ENCODE measurements at regions not wholly inside any gene's neighbourhood (a gene's known extent, or its start where the extent isn't known, plus 50 kb on each side); places are given as distances from the start of the nearest gene placed in this dataset.

- Histone ChIP-seq H3K27ac (ENCODE audit: low read depth, low read length) (no peak overlapping the region), H3K9me3 (ENCODE audit: control insufficient read depth, insufficient read depth, low read length) (no peaks in the 10 kb centered on the region), H3F3A (ENCODE audit: control insufficient read depth, insufficient read depth) (no peaks in the 10 kb centered on the region), H3K4me3 (ENCODE audit: low read length) (no peak overlapping the region), H3K36me3 (ENCODE audit: control insufficient read depth, low read length) (no peaks in the 10 kb centered on the region), H3K27me3 (ENCODE audit: control insufficient read depth, low read length) (peaks cover 14% of the 10 kb centered on the region; the same call in 1 of the 2 replicates), H3K4me1 (ENCODE audit: control insufficient read depth, low read length) (no peaks in the 10 kb centered on the region), H3K79me2 (ENCODE audit: control insufficient read depth, low read length) (no peaks in the 10 kb centered on the region), H3K4me2 (ENCODE audit: low read length) (no peak overlapping the region), H4K20me1 (ENCODE audit: control insufficient read depth, insufficient read depth, low read depth, low read length) (no peaks in the 10 kb centered on the region; the same call in 1 of the 2 replicates), H3K9me2 (replicated peaks; ENCODE audit: control insufficient read depth, low read length) (no peaks in the 10 kb centered on the region)
- no peak for TF ChIP-seq EZH2phosphoT487 (IDR thresholded peaks at IDR 0.05; ENCODE audit: borderline replicate concordance, low read length)
- TF ChIP-seq, protein P1, sequence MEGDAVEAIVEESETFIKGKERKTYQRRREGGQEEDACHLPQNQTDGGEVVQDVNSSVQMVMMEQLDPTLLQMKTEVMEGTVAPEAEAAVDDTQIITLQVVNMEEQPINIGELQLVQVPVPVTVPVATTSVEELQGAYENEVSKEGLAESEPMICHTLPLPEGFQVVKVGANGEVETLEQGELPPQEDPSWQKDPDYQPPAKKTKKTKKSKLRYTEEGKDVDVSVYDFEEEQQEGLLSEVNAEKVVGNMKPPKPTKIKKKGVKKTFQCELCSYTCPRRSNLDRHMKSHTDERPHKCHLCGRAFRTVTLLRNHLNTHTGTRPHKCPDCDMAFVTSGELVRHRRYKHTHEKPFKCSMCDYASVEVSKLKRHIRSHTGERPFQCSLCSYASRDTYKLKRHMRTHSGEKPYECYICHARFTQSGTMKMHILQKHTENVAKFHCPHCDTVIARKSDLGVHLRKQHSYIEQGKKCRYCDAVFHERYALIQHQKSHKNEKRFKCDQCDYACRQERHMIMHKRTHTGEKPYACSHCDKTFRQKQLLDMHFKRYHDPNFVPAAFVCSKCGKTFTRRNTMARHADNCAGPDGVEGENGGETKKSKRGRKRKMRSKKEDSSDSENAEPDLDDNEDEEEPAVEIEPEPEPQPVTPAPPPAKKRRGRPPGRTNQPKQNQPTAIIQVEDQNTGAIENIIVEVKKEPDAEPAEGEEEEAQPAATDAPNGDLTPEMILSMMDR (IDR thresholded peaks at IDR 0.05; ENCODE audit: low read depth, low read length, poor library complexity, severe bottlenecking) = no peak
Observed at GRCh38 chr9:129254566-129255287, 76.7 kb upstream of the IER5L start.

- no peaks in the 10 kb centered on the region for H3K4me1 ChIP-seq (ENCODE audit: control insufficient read depth, low read length)
- no peak overlapping the region for H3K27ac ChIP-seq (ENCODE audit: low read depth, low read length)
- no peaks in the 10 kb centered on the region for H3K9me2 ChIP-seq (replicated peaks; ENCODE audit: control insufficient read depth, low read length)
- H3K36me3 ChIP-seq (ENCODE audit: control insufficient read depth, low read length) = no peaks in the 10 kb centered on the region
- no peaks in the 10 kb centered on the region for H3K79me2 ChIP-seq (ENCODE audit: control insufficient read depth, low read length)
- H3K9me3 ChIP-seq (ENCODE audit: control insufficient read depth, insufficient read depth, low read length) = no peaks in the 10 kb centered on the region
- H3F3A ChIP-seq (ENCODE audit: control insufficient read depth, insufficient read depth) = no peaks in the 10 kb centered on the region
- H3K27me3 ChIP-seq (ENCODE audit: control insufficient read depth, low read length) = peaks cover 15% of the 10 kb centered on the region; the same call in 1 of the 2 replicates
- TF ChIP-seq, protein P1 (IDR thresholded peaks at IDR 0.05; ENCODE audit: low read depth, low read length, poor library complexity, severe bottlenecking) = no peak
- no peak for TF ChIP-seq EZH2phosphoT487 (IDR thresholded peaks at IDR 0.05; ENCODE audit: borderline replicate concordance, low read length)
- no peak overlapping the region for H3K4me3 ChIP-seq (ENCODE audit: low read length)
- H3K4me2 ChIP-seq (ENCODE audit: low read length) = no peak overlapping the region
- no peaks in the 10 kb centered on the region; the same call in 1 of the 2 replicates for H4K20me1 ChIP-seq (ENCODE audit: control insufficient read depth, insufficient read depth, low read depth, low read length)
Observed at GRCh38 chr9:129253803-129254381, 75.8 kb upstream of the IER5L start.

DNA sequence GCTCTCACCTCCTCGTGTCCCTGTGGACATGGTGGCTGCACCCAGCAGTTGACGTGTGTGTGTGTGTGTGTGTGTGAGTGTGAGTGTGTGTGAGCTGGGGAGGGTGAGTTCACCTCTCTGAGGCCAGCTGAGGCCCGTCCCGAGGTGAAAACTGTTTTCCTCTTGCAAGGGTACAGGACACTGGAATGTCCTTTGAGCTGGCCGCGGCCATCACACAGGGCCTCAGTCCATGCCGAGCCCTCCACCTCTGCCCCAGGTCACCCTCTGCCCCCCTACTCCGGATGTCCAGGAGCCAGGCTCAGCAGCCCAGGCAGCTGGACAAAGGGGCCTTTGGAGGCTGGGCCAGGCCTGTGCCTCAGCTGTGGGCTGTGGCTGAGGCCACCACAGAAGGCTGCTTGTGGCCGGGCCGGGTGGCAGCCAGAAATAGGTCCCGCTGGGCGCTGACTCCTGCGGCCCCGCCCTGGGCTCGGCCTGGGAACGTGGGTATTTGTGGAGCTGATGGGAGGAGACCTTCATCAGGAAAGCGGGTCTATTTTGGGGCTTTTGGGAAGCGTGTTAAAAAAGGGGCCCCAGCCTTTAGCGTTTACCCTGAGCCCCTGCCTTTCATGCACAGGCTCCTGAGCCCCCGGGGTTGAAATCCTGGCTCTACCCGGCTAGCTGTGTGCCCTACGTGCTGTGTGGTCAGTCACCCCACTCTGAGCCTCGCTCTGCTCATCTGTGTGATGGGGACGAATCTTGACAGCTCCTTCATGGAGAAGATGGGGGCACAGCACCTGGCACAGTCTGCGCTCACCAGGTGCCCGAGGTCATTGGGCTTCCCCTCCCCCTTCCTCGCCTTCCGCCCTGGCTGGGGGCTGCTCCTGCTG is 75.1 kb upstream of the IER5L start:
- Histone ChIP-seq H3K27ac (ENCODE audit: low read depth, low read length) (no peak overlapping the region), H3K9me2 (replicated peaks; ENCODE audit: control insufficient read depth, low read length) (no peaks in the 10 kb centered on the region), H3K4me3 (ENCODE audit: low read length) (no peak overlapping the region), H3F3A (ENCODE audit: control insufficient read depth, insufficient read depth) (no peaks in the 10 kb centered on the region), H3K36me3 (ENCODE audit: control insufficient read depth, low read length) (no peaks in the 10 kb centered on the region), H3K79me2 (ENCODE audit: control insufficient read depth, low read length) (no peaks in the 10 kb centered on the region), H3K4me2 (ENCODE audit: low read length) (no peak overlapping the region), H3K4me1 (ENCODE audit: control insufficient read depth, low read length) (no peaks in the 10 kb centered on the region), H3K9me3 (ENCODE audit: control insufficient read depth, insufficient read depth, low read length) (no peaks in the 10 kb centered on the region), H4K20me1 (ENCODE audit: control insufficient read depth, insufficient read depth, low read depth, low read length) (no peaks in the 10 kb centered on the region; the same call in 1 of the 2 replicates), H3K27me3 (ENCODE audit: control insufficient read depth, low read length) (peaks cover 17% of the 10 kb centered on the region; the same call in 1 of the 2 replicates)
- TF ChIP-seq, protein P1 (IDR thresholded peaks at IDR 0.05; ENCODE audit: low read depth, low read length, poor library complexity, severe bottlenecking) = no peak
- TF ChIP-seq EZH2phosphoT487 (IDR thresholded peaks at IDR 0.05; ENCODE audit: borderline replicate concordance, low read length) = no peak

Data from DOHH2 (cell line).